A673 (cell line): ENCODE measurements at regions not wholly inside any gene's neighbourhood (a gene's known extent, or its start where the extent isn't known, plus 50 kb on each side); places are given as distances from the start of the nearest gene placed in this dataset.
"Not testable (repeated sequence)": the region's sequence is repeated elsewhere in the genome, so short reads cannot be mapped to it uniquely, and the experiment has no call there.

Experiments
- BruUV-seq: library from RNA; stranded (reverse); fragments of 400-500 nt; replicated peaks from 2 replicates; lab custom pipeline; 2021; lab: Mats Ljungman, UMichigan
- CTCF ChIA-PET: fragments of 300-600 bp; sonication (Branson Sonifier 250); formaldehyde crosslinking; loops from one replicate; lab custom pipeline; 2022; ENCODE audit warnings: antibody characterized with exemption; lab: Charles Lee
- POLR2A ChIA-PET: fragments of 300-600 bp; sonication (Branson Sonifier 250); formaldehyde crosslinking; loops from one replicate; lab custom pipeline; 2022; ENCODE audit warnings: antibody characterized with exemption; ENCODE audit not compliant: low non-redundant PET; lab: Charles Lee
- DNase-seq: peaks from one replicate; pipeline ENCODE4 v3.0.0-alpha.2; 2015; ENCODE audit warnings: low spot score
- H3K27ac ChIP-seq: fragments of 200-600 bp; sonication (generic); 2 replicates; pipeline ENCODE4 v1.5.1; 2016; ENCODE audit warnings: mixed run types, low read depth, mild to moderate bottlenecking, mixed read lengths, antibody characterized with exemption, low read length; ENCODE audit not compliant: poor library complexity, severe bottlenecking
- H3K27me3 ChIP-seq: fragments of 200-600 bp; sonication (generic); replicated peaks from 2 replicates; pipeline ENCODE4 v1.6.1; 2017; ENCODE audit warnings: mixed run types, low read depth, mild to moderate bottlenecking, mixed read lengths, antibody characterized with exemption, low read length; ENCODE audit not compliant: insufficient read depth, poor library complexity
- H3K36me3 ChIP-seq: fragments of 200-600 bp; sonication (generic); 2 replicates; pipeline ENCODE4 v1.6.1; 2016; ENCODE audit warnings: mixed run types, mild to moderate bottlenecking, mixed read lengths, antibody characterized with exemption, low read length; ENCODE audit not compliant: insufficient read depth, poor library complexity, severe bottlenecking
- H3K4me1 ChIP-seq: fragments of 200-600 bp; sonication (generic); 2 replicates; pipeline ENCODE4 v1.6.1; 2017; ENCODE audit warnings: mixed run types, mild to moderate bottlenecking, mixed read lengths, antibody characterized with exemption, low read length; ENCODE audit not compliant: insufficient read depth, poor library complexity, severe bottlenecking
- H3K4me3 ChIP-seq: fragments of 200-600 bp; sonication (generic); 2 replicates; pipeline ENCODE4 v1.5.1; 2016; ENCODE audit warnings: low read depth, mixed run types, mild to moderate bottlenecking, mixed read lengths, low read length; ENCODE audit not compliant: poor library complexity, severe bottlenecking
- H3K9me3 ChIP-seq: fragments of 200-600 bp; sonication (generic); 2 replicates; pipeline ENCODE4 v1.6.1; 2016; ENCODE audit warnings: mixed run types, low read depth, mild to moderate bottlenecking, mixed read lengths, antibody characterized with exemption, low read length; ENCODE audit not compliant: poor library complexity, severe bottlenecking
- CTCF ChIP-seq: fragments of 300-800, 200-600 bp; sonication (generic); conservative IDR thresholded peaks from 2 replicates; pipeline ENCODE4 v1.5.1; 2017; ENCODE audit warnings: low read depth, mild to moderate bottlenecking, antibody characterized with exemption, low read length, moderate library complexity, mixed read lengths
- EZH2 ChIP-seq: fragments of 200-600 bp; sonication (generic); IDR thresholded peaks from 2 replicates; pipeline ENCODE4 v1.6.1; 2017; ENCODE audit warnings: borderline replicate concordance, low read depth, mild to moderate bottlenecking, mixed read lengths, antibody characterized with exemption, low read length; ENCODE audit not compliant: poor library complexity, severe bottlenecking
- intact Hi-C: fragments of 100-400 bp; cut with micrococcal nuclease; formaldehyde crosslinking; loops from one replicate; pipeline ENCODE4 v1.10.0; 2022; ENCODE audit not compliant: unreplicated experiment

- H3K4me1 ChIP-seq: no peaks in the 10 kb centered on the region
- POLR2A ChIA-PET: no interaction called here
- H3K4me3 ChIP-seq: no peak overlapping the region
- H3K9me3 ChIP-seq: peaks cover 5% of the 10 kb centered on the region
- H3K36me3 ChIP-seq: no peaks in the 10 kb centered on the region
- no TSS peak for BruUV-seq
- DNase-seq: no peak
- no peak overlapping the region for H3K27ac ChIP-seq
- no peak for TF ChIP-seq EZH2
- no peak for TF ChIP-seq CTCF
- CTCF ChIA-PET: no interaction called here
- no peaks in the 10 kb centered on the region for H3K27me3 ChIP-seq
- intact Hi-C loops: no loop called here
These were observed 92.3 kb upstream of the SHOX start for GRCh38 chrX:538311-538710.

- CTCF ChIA-PET: not testable (repeated sequence)
These were observed 89.6 kb upstream of the SHOX start for GRCh38 chrX:541006-541405.

GRCh38 chrX:542179-542578 lies 88.4 kb upstream of the SHOX start:
- POLR2A ChIA-PET: no interaction called here
- CTCF ChIA-PET: no interaction called here

More at GRCh38 chrX:541006-541405, 89.6 kb upstream of the SHOX start:
- H3K27ac ChIP-seq, H3K9me3 ChIP-seq, H3K4me3 ChIP-seq, H3K36me3 ChIP-seq, H3K4me1 ChIP-seq, BruUV-seq, DNase-seq, POLR2A ChIA-PET, intact Hi-C loops, H3K27me3 ChIP-seq: not testable (repeated sequence)

More at GRCh38 chrX:542179-542578, 88.4 kb upstream of the SHOX start:
- peaks cover 5% of the 10 kb centered on the region for H3K9me3 ChIP-seq
- no peaks in the 10 kb centered on the region for H3K4me1 ChIP-seq
- intact Hi-C loops: no loop called here
- H3K27me3 ChIP-seq: no peaks in the 10 kb centered on the region
- DNase-seq: no peak
- no peak for TF ChIP-seq EZH2
- TF ChIP-seq CTCF: no peak
- H3K27ac ChIP-seq: no peak overlapping the region
- BruUV-seq: no TSS peak
- H3K4me3 ChIP-seq: no peak overlapping the region
- H3K36me3 ChIP-seq: no peaks in the 10 kb centered on the region
